PC-3 (cell line): ENCODE measurements at regions not wholly inside any gene's neighbourhood (a gene's known extent, or its start where the extent isn't known, plus 50 kb on each side); places are given as distances from the start of the nearest gene placed in this dataset.

Source experiments
- CTCF ChIP-seq: fragments of 300-600 bp; sonication (generic); conservative IDR thresholded peaks from 2 replicates; pipeline ENCODE4 v1.5.1; 2017; ENCODE audit warnings: antibody characterized with exemption, low read depth, mild to moderate bottlenecking, low read length
- EZH2 ChIP-seq: fragments of 300-600 bp; sonication (generic); IDR thresholded peaks from one replicate; pipeline ENCODE4 v1.6.1; 2017; ENCODE audit warnings: antibody characterized with exemption, mild to moderate bottlenecking, low read length; ENCODE audit not compliant: unreplicated experiment

- TF ChIP-seq CTCF (no peak), EZH2 (no peak)
These were observed 92.0 kb downstream of the FAM43A start for GRCh38 chr3:194777729-194778128.
